ENCODE measurements at regions not wholly inside any gene's neighbourhood (a gene's known extent, or its start where the extent isn't known, plus 50 kb on each side); places are given as distances from the start of the nearest gene placed in this dataset.

- no peak for TF ChIP-seq POLR2A (IDR thresholded peaks at IDR 0.05)
- TF ChIP-seq, protein P1, sequence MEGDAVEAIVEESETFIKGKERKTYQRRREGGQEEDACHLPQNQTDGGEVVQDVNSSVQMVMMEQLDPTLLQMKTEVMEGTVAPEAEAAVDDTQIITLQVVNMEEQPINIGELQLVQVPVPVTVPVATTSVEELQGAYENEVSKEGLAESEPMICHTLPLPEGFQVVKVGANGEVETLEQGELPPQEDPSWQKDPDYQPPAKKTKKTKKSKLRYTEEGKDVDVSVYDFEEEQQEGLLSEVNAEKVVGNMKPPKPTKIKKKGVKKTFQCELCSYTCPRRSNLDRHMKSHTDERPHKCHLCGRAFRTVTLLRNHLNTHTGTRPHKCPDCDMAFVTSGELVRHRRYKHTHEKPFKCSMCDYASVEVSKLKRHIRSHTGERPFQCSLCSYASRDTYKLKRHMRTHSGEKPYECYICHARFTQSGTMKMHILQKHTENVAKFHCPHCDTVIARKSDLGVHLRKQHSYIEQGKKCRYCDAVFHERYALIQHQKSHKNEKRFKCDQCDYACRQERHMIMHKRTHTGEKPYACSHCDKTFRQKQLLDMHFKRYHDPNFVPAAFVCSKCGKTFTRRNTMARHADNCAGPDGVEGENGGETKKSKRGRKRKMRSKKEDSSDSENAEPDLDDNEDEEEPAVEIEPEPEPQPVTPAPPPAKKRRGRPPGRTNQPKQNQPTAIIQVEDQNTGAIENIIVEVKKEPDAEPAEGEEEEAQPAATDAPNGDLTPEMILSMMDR (IDR thresholded peaks at IDR 0.05), result no peak
- Histone ChIP-seq H3K36me3 (no peaks in the 10 kb centered on the region), H3K4me3 (no peak overlapping the region), H3K27ac (no peak overlapping the region), H3K27me3 (no peaks in the 10 kb centered on the region), H3K9me3 (no peaks in the 10 kb centered on the region), H3K4me1 (no peaks in the 10 kb centered on the region)
- DNase-seq, result no peak
Observed at GRCh38 chr11:70804139-70804837, 406.0 kb downstream of the CTTN start.

DNA sequence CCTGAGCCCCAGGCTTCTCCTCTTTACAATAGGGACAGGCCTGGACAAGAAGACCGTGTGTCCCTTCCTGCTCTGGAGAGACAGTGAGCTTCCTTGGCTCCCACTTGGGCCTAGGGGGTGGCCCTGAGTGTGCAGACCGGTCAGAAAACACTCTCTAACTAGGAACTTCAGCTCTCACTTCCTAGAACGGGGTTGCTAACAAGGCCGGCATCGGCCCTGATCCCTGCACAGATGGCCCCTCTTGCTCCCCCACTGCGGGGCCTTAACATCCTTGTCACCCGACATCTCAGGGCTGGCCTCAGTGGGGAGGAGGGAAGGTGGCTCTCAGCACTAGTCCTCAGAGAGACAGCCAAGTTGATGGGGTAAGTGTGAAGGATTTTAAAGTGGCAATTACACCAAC lies 406.9 kb downstream of the CTTN start:
- H3K4me1 ChIP-seq, result no peaks in the 10 kb centered on the region
- DNase-seq, result no peak
- H3K36me3 ChIP-seq, result no peaks in the 10 kb centered on the region
- H3K27ac ChIP-seq, result no peak overlapping the region
- no peaks in the 10 kb centered on the region for H3K9me3 ChIP-seq
- H3K27me3 ChIP-seq, result no peaks in the 10 kb centered on the region
- H3K4me3 ChIP-seq, result no peak overlapping the region
- TF ChIP-seq POLR2A (IDR thresholded peaks at IDR 0.05), result no peak
- TF ChIP-seq, protein P1 (IDR thresholded peaks at IDR 0.05), result no peak

GRCh38 chr11:70805971-70806370 lies 407.6 kb downstream of the CTTN start:
- TF ChIP-seq POLR2A (IDR thresholded peaks at IDR 0.05), result no peak
- TF ChIP-seq, protein P1 (IDR thresholded peaks at IDR 0.05), result no peak
- Histone ChIP-seq H3K4me1 (no peaks in the 10 kb centered on the region), H3K9me3 (no peaks in the 10 kb centered on the region), H3K27ac (no peak overlapping the region), H3K4me3 (no peak overlapping the region), H3K27me3 (no peaks in the 10 kb centered on the region), H3K36me3 (no peaks in the 10 kb centered on the region)
- no peak for DNase-seq

DNA sequence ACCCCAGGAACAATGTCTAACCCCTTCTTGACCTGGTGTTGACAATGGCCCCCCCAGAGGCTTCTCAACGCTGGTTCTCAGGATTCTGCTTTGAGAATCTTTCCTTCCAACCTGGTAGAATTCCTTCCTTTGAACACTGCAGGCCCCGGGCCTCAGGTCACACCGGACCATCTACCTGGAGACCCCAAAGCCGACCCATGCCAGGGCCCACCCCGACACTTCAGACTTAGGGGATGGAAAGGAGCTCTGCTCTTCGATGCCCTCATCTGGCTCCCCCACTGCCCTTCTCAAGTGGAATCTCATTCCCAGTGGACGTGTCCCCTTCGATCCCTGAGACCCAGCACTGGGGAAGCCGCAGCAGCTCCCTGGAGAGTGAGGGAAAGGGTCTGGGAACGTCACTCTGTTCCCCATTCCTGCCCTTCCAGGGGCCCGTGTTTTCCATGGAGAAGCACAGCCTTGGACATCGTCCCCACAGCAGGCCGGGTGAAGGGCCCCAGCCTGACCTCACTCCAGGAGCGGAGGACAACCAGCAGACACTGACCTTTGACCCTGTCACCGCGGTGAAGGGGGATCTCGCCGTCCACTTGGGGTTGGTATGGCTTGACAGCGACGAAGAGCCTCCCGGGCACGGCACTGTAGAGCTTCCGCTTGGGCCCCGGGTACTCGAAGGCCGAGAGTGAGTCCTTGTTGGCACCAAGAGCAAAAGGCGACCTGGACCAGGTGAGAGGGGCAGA lies 408.3 kb downstream of the CTTN start:
- Histone ChIP-seq H3K4me3 (no peak overlapping the region), H3K27me3 (no peaks in the 10 kb centered on the region), H3K36me3 (no peaks in the 10 kb centered on the region), H3K9me3 (no peaks in the 10 kb centered on the region), H3K27ac (no peak overlapping the region), H3K4me1 (no peaks in the 10 kb centered on the region)
- TF ChIP-seq, protein P1 (IDR thresholded peaks at IDR 0.05), result no peak
- no peak for TF ChIP-seq POLR2A (IDR thresholded peaks at IDR 0.05)
- DNase-seq, result no peak

DNA sequence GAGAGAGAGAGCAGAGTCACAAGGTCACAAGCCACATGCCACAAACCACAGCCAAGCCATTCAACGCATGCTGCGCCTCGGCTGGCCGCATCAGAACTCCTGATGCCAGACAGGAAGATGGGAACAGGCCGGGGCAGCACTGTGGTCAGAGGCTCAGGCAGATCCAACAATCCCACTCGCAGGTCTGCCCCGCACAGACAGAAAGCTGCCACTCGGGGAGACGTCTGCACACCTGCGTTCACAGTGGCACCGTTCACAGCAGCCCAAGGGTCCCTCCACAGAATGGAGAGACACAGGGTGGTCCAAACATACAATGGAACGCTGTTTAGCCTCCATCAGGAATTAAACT lies 408.8 kb downstream of the CTTN start:
- Histone ChIP-seq H3K27ac (no peak overlapping the region), H3K36me3 (no peaks in the 10 kb centered on the region), H3K9me3 (no peaks in the 10 kb centered on the region), H3K27me3 (no peaks in the 10 kb centered on the region), H3K4me3 (no peak overlapping the region), H3K4me1 (no peaks in the 10 kb centered on the region)
- no peak for DNase-seq
- no peak for TF ChIP-seq POLR2A (IDR thresholded peaks at IDR 0.05)
- TF ChIP-seq, protein P1 (IDR thresholded peaks at IDR 0.05), result no peak
